Inferior parietal cortex (tissue), 1 donor: ENCODE measurements at regions not wholly inside any gene's neighbourhood (a gene's known extent, or its start where the extent isn't known, plus 50 kb on each side); places are given as distances from the start of the nearest gene placed in this dataset.
"Not testable (repeated sequence)": the region's sequence is repeated elsewhere in the genome, so short reads cannot be mapped to it uniquely, and the experiment has no call there.

ENCODE experiments used
- DNase-seq: peaks from one replicate; pipeline ENCODE4 v3.0.0-alpha.2; 2016; ENCODE audit errors: extremely low spot score

- no peak for DNase-seq
Observed at GRCh38 chr2:82256288-82256687, 1951.7 kb upstream of the LRRTM1 start.

- DNase-seq = no peak
Observed at GRCh38 chr2:82254728-82255127, 1950.2 kb upstream of the LRRTM1 start.

- no peak for DNase-seq
Observed at GRCh38 chr2:82246220-82246775, 1941.7 kb upstream of the LRRTM1 start.

GRCh38 chr2:82239176-82239575 lies 1934.6 kb upstream of the LRRTM1 start:
- no peak for DNase-seq

GRCh38 chr2:82237994-82238662 lies 1933.6 kb upstream of the LRRTM1 start:
- DNase-seq = no peak

- no peak for DNase-seq
Observed at GRCh38 chr2:82234283-82234874, 1929.8 kb upstream of the LRRTM1 start.

- DNase-seq = no peak
Observed at GRCh38 chr2:82233806-82234205, 1929.3 kb upstream of the LRRTM1 start.

GRCh38 chr2:82230406-82230805 lies 1925.9 kb upstream of the LRRTM1 start:
- DNase-seq = no peak

- DNase-seq = no peak
Observed at GRCh38 chr2:82226441-82226840, 1921.9 kb upstream of the LRRTM1 start.

GRCh38 chr2:82224301-82224940 lies 1919.9 kb upstream of the LRRTM1 start:
- DNase-seq = no peak

- DNase-seq = peak; percentile 29
Observed at GRCh38 chr2:82215212-82215611, 1910.7 kb upstream of the LRRTM1 start.

GRCh38 chr2:82199493-82199852 lies 1894.9 kb upstream of the LRRTM1 start:
- DNase-seq = no peak

GRCh38 chr2:82198809-82199492 lies 1894.4 kb upstream of the LRRTM1 start:
- DNase-seq = no peak

GRCh38 chr2:82182270-82182669 lies 1877.7 kb upstream of the LRRTM1 start:
- DNase-seq = no peak

GRCh38 chr2:82175210-82175609 lies 1870.7 kb upstream of the LRRTM1 start:
- not testable (repeated sequence) for DNase-seq

GRCh38 chr2:82172483-82172882 lies 1867.9 kb upstream of the LRRTM1 start:
- no peak for DNase-seq

- no peak for DNase-seq
Observed at GRCh38 chr2:82169379-82169778, 1864.8 kb upstream of the LRRTM1 start.

GRCh38 chr2:82165377-82165776 lies 1860.8 kb upstream of the LRRTM1 start:
- no peak for DNase-seq

- no peak for DNase-seq
Observed at GRCh38 chr2:82158150-82158549, 1853.6 kb upstream of the LRRTM1 start.

- no peak for DNase-seq
Observed at GRCh38 chr2:82155469-82155868, 1850.9 kb upstream of the LRRTM1 start.

GRCh38 chr2:82143343-82143742 lies 1838.8 kb upstream of the LRRTM1 start:
- DNase-seq = no peak

- no peak for DNase-seq
Observed at GRCh38 chr2:82139979-82140611, 1835.5 kb upstream of the LRRTM1 start.
